HG02870 (cell line): ENCODE measurements at regions not wholly inside any gene's neighbourhood (a gene's known extent, or its start where the extent isn't known, plus 50 kb on each side); places are given as distances from the start of the nearest gene placed in this dataset.
"Not testable (repeated sequence)": the region's sequence is repeated elsewhere in the genome, so short reads cannot be mapped to it uniquely, and the experiment has no call there.

ENCODE experiments used
- ATAC-seq: cut with Tn5 transposase; IDR thresholded peaks from one replicate; pipeline ENCODE4 v1.9.1; 2021; ENCODE audit warnings: mild to moderate bottlenecking, moderate library complexity; ENCODE audit not compliant: unreplicated experiment

- no peak for ATAC-seq
These were observed 123.1 kb upstream of the KCNJ6 start for GRCh38 chr21:38039369-38039768.

GRCh38 chr21:38039841-38040240 is 123.6 kb upstream of the KCNJ6 start:
- no peak for ATAC-seq

GRCh38 chr21:38041493-38041892 is 125.2 kb upstream of the KCNJ6 start:
- no peak for ATAC-seq

- ATAC-seq = no peak
These were observed 126.0 kb upstream of the KCNJ6 start for GRCh38 chr21:38042246-38042645.

- no peak for ATAC-seq
These were observed 131.9 kb upstream of the KCNJ6 start for GRCh38 chr21:38048167-38048566.

GRCh38 chr21:38054334-38054733 is 138.1 kb upstream of the KCNJ6 start:
- ATAC-seq = no peak

- no peak for ATAC-seq
These were observed 140.2 kb upstream of the KCNJ6 start for GRCh38 chr21:38056481-38056880.

GRCh38 chr21:38057626-38058025 is 141.4 kb upstream of the KCNJ6 start:
- ATAC-seq = no peak

GRCh38 chr21:38060533-38060932 is 144.3 kb upstream of the KCNJ6 start:
- ATAC-seq = no peak

GRCh38 chr21:38067086-38067739 is 151.0 kb upstream of the KCNJ6 start:
- no peak for ATAC-seq

- ATAC-seq = no peak
These were observed 156.2 kb upstream of the KCNJ6 start for GRCh38 chr21:38072489-38072888.

GRCh38 chr21:38075833-38076587 is 159.8 kb upstream of the KCNJ6 start:
- no peak for ATAC-seq

- ATAC-seq = no peak
These were observed 161.3 kb upstream of the KCNJ6 start for GRCh38 chr21:38077569-38077968.

GRCh38 chr21:38080888-38081287 is 164.6 kb upstream of the KCNJ6 start:
- ATAC-seq = no peak

- ATAC-seq = no peak
These were observed 165.5 kb upstream of the KCNJ6 start for GRCh38 chr21:38081708-38082107.

- ATAC-seq = no peak
These were observed 166.8 kb upstream of the KCNJ6 start for GRCh38 chr21:38082936-38083485.

- no peak for ATAC-seq
These were observed 167.3 kb upstream of the KCNJ6 start for GRCh38 chr21:38083535-38083934.

GRCh38 chr21:38086580-38086979 is 170.2 kb upstream of the KCNJ15 start:
- no peak for ATAC-seq

GRCh38 chr21:38088916-38089762 is 167.7 kb upstream of the KCNJ15 start:
- no peak for ATAC-seq

GRCh38 chr21:38089763-38090046 is 167.1 kb upstream of the KCNJ15 start:
- ATAC-seq = no peak

- not testable (repeated sequence) for ATAC-seq
These were observed 165.7 kb upstream of the KCNJ15 start for GRCh38 chr21:38091061-38091460.

GRCh38 chr21:38092051-38092450 is 164.7 kb upstream of the KCNJ15 start:
- no peak for ATAC-seq
